HFF-Myc (cell line): ENCODE measurements at regions not wholly inside any gene's neighbourhood (a gene's known extent, or its start where the extent isn't known, plus 50 kb on each side); places are given as distances from the start of the nearest gene placed in this dataset.

Experiments used
- DNase-seq: peaks from one replicate; pipeline ENCODE4 v3.0.0-alpha.2; 2011; ENCODE audit warnings: low read depth; ENCODE audit errors: extremely low read depth
- H3K4me3 ChIP-seq: replicated peaks from 2 replicates; pipeline ENCODE4 v1.5.1; 2011; ENCODE audit warnings: low read depth, mild to moderate bottlenecking, control low read depth, low read length
- TF ChIP-seq, protein P1 (sequence below): IDR thresholded peaks from 2 replicates; pipeline ENCODE4 v1.5.1; 2012; ENCODE audit warnings: mild to moderate bottlenecking, low read depth, low read length, control low read depth; ENCODE audit errors: missing control alignments

DNA sequence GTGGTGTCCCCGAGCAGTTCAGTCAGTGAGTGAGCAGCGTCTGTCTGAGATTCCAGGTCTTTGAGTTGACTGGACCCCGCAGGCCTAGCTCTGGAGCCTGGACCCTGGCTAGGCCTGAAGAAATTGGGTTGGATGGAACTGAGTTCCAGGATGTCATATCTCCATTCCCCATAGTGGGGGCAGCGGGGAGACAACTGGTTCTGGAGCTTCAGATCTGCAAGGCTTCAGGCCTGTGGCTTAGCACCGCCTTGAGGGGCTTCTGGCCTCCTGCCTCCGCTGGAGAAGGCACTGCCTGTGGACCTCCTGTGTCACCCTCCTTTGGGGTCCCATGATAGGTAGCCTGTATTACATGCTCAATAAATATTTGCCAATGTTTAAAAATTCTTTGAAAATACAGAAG is 288.4 kb upstream of the ID2 start:
- no peak for DNase-seq
- H3K4me3 ChIP-seq: no peak overlapping the region
- TF ChIP-seq, protein P1, sequence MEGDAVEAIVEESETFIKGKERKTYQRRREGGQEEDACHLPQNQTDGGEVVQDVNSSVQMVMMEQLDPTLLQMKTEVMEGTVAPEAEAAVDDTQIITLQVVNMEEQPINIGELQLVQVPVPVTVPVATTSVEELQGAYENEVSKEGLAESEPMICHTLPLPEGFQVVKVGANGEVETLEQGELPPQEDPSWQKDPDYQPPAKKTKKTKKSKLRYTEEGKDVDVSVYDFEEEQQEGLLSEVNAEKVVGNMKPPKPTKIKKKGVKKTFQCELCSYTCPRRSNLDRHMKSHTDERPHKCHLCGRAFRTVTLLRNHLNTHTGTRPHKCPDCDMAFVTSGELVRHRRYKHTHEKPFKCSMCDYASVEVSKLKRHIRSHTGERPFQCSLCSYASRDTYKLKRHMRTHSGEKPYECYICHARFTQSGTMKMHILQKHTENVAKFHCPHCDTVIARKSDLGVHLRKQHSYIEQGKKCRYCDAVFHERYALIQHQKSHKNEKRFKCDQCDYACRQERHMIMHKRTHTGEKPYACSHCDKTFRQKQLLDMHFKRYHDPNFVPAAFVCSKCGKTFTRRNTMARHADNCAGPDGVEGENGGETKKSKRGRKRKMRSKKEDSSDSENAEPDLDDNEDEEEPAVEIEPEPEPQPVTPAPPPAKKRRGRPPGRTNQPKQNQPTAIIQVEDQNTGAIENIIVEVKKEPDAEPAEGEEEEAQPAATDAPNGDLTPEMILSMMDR: no peak

GRCh38 chr2:8394131-8394530 is 287.7 kb upstream of the ID2 start:
- TF ChIP-seq, protein P1: no peak
- no peak overlapping the region for H3K4me3 ChIP-seq
- no peak for DNase-seq

DNA sequence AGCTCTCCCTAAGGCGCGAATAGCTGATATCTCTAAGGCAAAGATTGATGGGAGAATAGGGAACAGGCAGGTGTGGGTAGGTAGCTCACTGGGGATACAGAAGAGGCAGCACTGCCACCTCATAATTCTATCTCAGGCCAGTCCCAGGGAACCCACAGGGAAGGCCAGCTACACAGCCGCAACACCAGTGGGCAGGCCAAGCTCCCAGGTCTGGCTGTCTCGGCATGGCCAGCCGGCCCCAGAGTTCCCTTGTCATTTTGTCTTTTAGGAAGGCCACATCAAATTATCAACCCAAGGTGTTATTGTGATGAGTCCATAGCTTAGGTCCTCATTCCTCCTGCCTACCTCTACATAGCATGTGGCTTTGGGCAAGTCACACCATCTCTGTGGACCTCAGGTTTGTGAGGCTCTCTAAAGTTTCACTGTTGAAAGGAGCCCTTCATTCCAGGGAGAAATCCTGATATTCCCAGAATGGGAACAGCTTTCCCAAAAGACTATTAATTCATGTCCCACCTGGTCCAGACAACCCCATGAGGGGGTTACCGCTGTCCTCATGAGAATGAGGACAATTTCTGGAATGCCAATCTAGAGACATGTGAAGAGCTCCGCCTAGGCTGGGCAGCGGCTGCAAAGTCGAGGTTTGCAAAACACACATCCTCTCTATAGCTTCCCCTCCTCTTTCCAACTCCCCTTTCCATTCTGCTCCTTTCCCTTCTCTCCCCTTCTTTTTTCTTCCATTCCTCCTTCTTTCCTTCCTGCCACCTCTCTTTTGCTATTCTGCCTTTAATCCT is 287.1 kb upstream of the ID2 start:
- no peak overlapping the region for H3K4me3 ChIP-seq
- DNase-seq: no peak
- TF ChIP-seq, protein P1: no peak

DNA sequence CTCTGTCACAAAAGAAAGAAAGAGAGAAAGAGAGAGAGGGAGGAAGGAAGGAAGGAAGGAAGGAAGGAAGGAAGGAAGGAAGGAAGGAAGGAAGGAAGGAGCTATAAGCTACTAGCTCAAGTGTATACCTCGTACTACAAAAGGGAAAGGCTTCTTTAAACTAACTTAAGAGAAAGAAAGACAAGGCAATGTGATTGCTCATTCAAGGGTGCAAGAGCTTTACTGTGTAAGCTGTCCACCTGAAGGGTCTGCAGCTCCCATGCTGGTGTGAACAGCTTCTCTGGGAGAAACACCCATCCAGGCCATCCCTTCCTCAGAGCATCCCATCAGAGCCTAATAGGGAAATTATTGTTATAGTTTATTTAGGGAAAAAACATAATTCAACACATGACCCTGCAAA is 286.1 kb upstream of the ID2 start:
- H3K4me3 ChIP-seq: no peak overlapping the region
- no peak for DNase-seq
- TF ChIP-seq, protein P1: no peak

GRCh38 chr2:8398040-8398668 is 283.7 kb upstream of the ID2 start:
- H3K4me3 ChIP-seq: no peak overlapping the region
- DNase-seq: no peak
- TF ChIP-seq, protein P1: no peak

GRCh38 chr2:8399731-8400130 is 282.1 kb upstream of the ID2 start:
- TF ChIP-seq, protein P1: no peak

More at GRCh38 chr2:8399731-8400130, 282.1 kb upstream of the ID2 start:
- no peak for DNase-seq
- H3K4me3 ChIP-seq: no peak overlapping the region
